Loucy (cell line): ENCODE measurements at regions not wholly inside any gene's neighbourhood (a gene's known extent, or its start where the extent isn't known, plus 50 kb on each side); places are given as distances from the start of the nearest gene placed in this dataset.

ENCODE experiments used
- H2AFZ ChIP-seq: fragments of 200-600 bp; sonication (generic); 2 replicates; pipeline ENCODE4 v1.6.0; 2016; ENCODE audit warnings: antibody characterized with exemption, mild to moderate bottlenecking, low read length, moderate library complexity
- H3F3A ChIP-seq: fragments of 200-600 bp; 2 replicates; pipeline ENCODE4 v1.6.0; 2016; ENCODE audit warnings: antibody characterized with exemption, low read depth, mild to moderate bottlenecking
- H3K27me3 ChIP-seq: fragments of 200-600 bp; sonication (generic); 2 replicates; pipeline ENCODE4 v1.6.1; 2014; ENCODE audit warnings: low read length, mild to moderate bottlenecking; ENCODE audit not compliant: insufficient read depth, poor library complexity, severe bottlenecking
- H3K36me3 ChIP-seq: fragments of 200-600 bp; sonication (generic); 2 replicates; pipeline ENCODE4 v1.6.1; 2016; ENCODE audit warnings: low read length; ENCODE audit not compliant: insufficient read depth
- H3K4me1 ChIP-seq: fragments of 200-600 bp; sonication (generic); 2 replicates; pipeline ENCODE4 v1.5.1; 2014; ENCODE audit warnings: low read length, mild to moderate bottlenecking; ENCODE audit not compliant: insufficient read depth, poor library complexity, severe bottlenecking
- H3K4me2 ChIP-seq: fragments of 200-600 bp; sonication (generic); 2 replicates; pipeline ENCODE4 v1.6.0; 2014; ENCODE audit warnings: antibody characterized with exemption, low read length, low read depth, mild to moderate bottlenecking; ENCODE audit not compliant: poor library complexity, severe bottlenecking
- H3K4me3 ChIP-seq: fragments of 200-600 bp; sonication (generic); 2 replicates; pipeline ENCODE4 v1.5.1; 2014; ENCODE audit warnings: low read length, mild to moderate bottlenecking, mixed read lengths; ENCODE audit not compliant: poor library complexity, severe bottlenecking
- H3K79me2 ChIP-seq: fragments of 200-600 bp; sonication (generic); 2 replicates; pipeline ENCODE4 v1.6.1; 2014; ENCODE audit warnings: low read length; ENCODE audit not compliant: insufficient read depth
- H3K9ac ChIP-seq: fragments of 200-600 bp; sonication (generic); 2 replicates; pipeline ENCODE4 v1.6.0; 2014; ENCODE audit warnings: mild to moderate bottlenecking, low read depth, low read length, moderate library complexity; ENCODE audit not compliant: poor library complexity, severe bottlenecking
- H3K9me2 ChIP-seq: fragments of 200-600 bp; sonication (generic); replicated peaks from 2 replicates; pipeline ENCODE4 v1.6.1; 2016; ENCODE audit warnings: low read depth, low read length, mixed read lengths
- H3K9me3 ChIP-seq: fragments of 200-600 bp; sonication (generic); 2 replicates; pipeline ENCODE4 v1.6.1; 2014; ENCODE audit warnings: mild to moderate bottlenecking, antibody characterized with exemption, low read length, low read depth; ENCODE audit not compliant: insufficient read depth
- H4K20me1 ChIP-seq: fragments of 200-600 bp; sonication (generic); 2 replicates; pipeline ENCODE4 v1.6.0; 2014; ENCODE audit warnings: antibody characterized with exemption, low read length, mild to moderate bottlenecking; ENCODE audit not compliant: insufficient read depth, poor library complexity, severe bottlenecking
- EZH2phosphoT487 ChIP-seq: fragments of 200-600 bp; IDR thresholded peaks from 2 replicates; pipeline ENCODE4 v1.6.1; 2018; ENCODE audit warnings: antibody characterized with exemption, mild to moderate bottlenecking, moderate library complexity, borderline replicate concordance
- TF ChIP-seq, protein P1 (sequence below): fragments of 200-600 bp; sonication (generic); conservative IDR thresholded peaks from 2 replicates; pipeline ENCODE4 v1.5.1; 2014; ENCODE audit warnings: mild to moderate bottlenecking, antibody characterized with exemption, low read length

DNA sequence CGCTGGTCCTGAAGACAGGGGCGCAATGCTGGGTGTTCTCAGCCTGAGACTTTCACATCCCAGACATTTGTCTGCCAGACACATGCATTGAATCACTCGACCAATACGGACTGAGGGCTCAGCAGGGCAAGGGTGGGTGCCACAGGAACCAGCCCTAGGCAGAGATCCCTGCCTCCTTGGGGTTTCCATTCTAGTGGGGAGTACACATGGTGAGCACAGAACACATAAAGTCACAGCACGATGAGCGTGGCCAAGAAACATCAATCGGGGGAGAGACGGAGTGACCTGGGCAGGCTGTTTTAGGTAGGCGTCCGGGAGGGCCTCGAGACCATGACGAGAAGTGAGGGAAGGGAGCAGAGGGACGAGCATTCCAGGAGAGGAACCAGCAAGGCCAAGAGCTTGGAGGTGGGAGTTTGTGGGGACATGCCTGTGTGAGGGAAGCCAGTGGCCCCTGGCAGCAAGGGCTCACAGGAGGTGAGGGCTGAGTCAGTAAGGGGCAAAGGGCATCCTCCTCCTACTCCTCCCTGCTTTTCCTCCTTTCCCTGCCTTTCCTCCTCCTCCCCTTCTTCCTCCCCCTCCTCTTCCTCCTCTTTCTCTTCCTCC is 126.3 kb upstream of the PEG3 start:
- Histone ChIP-seq H3K4me2 (no peak overlapping the region), H3K9ac (no peak overlapping the region), H3K36me3 (no peaks in the 10 kb centered on the region), H2AFZ (no peak overlapping the region), H3K9me3 (0 out of 2 replicates have a peak, but pooled peaks cover 4% of the 10 kb centered on the region), H3F3A (no peaks in the 10 kb centered on the region), H3K27me3 (no peaks in the 10 kb centered on the region), H3K4me1 (no peaks in the 10 kb centered on the region), H3K9me2 (no peaks in the 10 kb centered on the region), H3K79me2 (no peaks in the 10 kb centered on the region), H4K20me1 (no peaks in the 10 kb centered on the region), H3K4me3 (no peak overlapping the region)
- TF ChIP-seq, protein P1, sequence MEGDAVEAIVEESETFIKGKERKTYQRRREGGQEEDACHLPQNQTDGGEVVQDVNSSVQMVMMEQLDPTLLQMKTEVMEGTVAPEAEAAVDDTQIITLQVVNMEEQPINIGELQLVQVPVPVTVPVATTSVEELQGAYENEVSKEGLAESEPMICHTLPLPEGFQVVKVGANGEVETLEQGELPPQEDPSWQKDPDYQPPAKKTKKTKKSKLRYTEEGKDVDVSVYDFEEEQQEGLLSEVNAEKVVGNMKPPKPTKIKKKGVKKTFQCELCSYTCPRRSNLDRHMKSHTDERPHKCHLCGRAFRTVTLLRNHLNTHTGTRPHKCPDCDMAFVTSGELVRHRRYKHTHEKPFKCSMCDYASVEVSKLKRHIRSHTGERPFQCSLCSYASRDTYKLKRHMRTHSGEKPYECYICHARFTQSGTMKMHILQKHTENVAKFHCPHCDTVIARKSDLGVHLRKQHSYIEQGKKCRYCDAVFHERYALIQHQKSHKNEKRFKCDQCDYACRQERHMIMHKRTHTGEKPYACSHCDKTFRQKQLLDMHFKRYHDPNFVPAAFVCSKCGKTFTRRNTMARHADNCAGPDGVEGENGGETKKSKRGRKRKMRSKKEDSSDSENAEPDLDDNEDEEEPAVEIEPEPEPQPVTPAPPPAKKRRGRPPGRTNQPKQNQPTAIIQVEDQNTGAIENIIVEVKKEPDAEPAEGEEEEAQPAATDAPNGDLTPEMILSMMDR, result no peak
- no peak for TF ChIP-seq EZH2phosphoT487

DNA sequence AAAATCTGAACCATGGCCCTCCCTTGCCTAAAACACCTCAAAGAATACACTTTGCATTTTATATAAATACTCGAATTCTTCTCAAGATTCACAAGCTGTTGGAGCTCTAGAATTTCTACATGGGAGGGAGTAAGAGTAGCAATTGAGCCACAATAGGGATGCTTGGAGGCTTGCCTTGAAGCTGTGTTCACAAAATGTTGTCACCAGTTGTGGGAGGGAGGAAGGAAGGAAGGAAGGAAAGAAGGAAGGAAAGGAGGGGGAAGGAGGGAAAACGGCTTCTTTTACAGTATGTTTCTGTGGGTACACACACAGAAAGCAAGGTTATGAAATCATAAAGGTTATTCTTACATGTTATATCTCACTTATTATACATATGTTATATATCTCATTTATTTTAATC is 128.6 kb upstream of the PEG3 start:
- Histone ChIP-seq H3K36me3 (no peaks in the 10 kb centered on the region), H2AFZ (no peak overlapping the region), H3K9me2 (no peaks in the 10 kb centered on the region), H3K4me1 (no peaks in the 10 kb centered on the region), H3K9ac (no peak overlapping the region), H4K20me1 (no peaks in the 10 kb centered on the region), H3K9me3 (0 out of 2 replicates have a peak, but pooled peaks cover 6% of the 10 kb centered on the region), H3K4me3 (no peak overlapping the region), H3K27me3 (no peaks in the 10 kb centered on the region), H3K79me2 (no peaks in the 10 kb centered on the region), H3K4me2 (no peak overlapping the region), H3F3A (no peaks in the 10 kb centered on the region)
- TF ChIP-seq, protein P1, result no peak
- TF ChIP-seq EZH2phosphoT487, result no peak

DNA sequence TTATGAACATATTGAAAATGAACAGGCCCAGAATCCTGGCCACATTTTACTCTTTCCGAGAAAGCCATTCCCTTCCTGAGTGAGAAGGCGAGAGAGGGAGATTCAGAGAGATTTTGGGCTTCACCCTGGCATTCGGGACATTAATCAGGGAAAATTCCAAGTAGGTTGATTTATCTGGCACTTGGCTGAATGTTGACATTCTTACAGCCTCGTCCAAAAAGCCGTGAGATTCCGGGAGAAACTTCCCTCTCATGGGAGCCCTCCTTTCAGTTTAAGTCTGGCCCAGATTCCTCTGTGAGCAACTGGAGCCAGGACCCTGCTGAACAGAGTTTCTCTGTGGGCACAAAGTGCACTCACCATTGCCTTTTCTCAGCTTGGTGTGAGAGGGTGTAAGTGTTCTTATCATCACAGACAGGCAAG is 129.2 kb upstream of the PEG3 start:
- Histone ChIP-seq H3K4me3 (no peak overlapping the region), H3K4me1 (no peaks in the 10 kb centered on the region), H3K4me2 (no peak overlapping the region), H3K79me2 (no peaks in the 10 kb centered on the region), H4K20me1 (no peaks in the 10 kb centered on the region), H2AFZ (no peak overlapping the region), H3K9me2 (no peaks in the 10 kb centered on the region), H3K9me3 (0 out of 2 replicates have a peak, but pooled peaks cover 6% of the 10 kb centered on the region), H3F3A (no peaks in the 10 kb centered on the region), H3K9ac (no peak overlapping the region), H3K27me3 (no peaks in the 10 kb centered on the region), H3K36me3 (no peaks in the 10 kb centered on the region)
- TF ChIP-seq, protein P1, result no peak
- TF ChIP-seq EZH2phosphoT487, result no peak
